ENCODE measurements at regions not wholly inside any gene's neighbourhood (a gene's known extent, or its start where the extent isn't known, plus 50 kb on each side); places are given as distances from the start of the nearest gene placed in this dataset.

DNA sequence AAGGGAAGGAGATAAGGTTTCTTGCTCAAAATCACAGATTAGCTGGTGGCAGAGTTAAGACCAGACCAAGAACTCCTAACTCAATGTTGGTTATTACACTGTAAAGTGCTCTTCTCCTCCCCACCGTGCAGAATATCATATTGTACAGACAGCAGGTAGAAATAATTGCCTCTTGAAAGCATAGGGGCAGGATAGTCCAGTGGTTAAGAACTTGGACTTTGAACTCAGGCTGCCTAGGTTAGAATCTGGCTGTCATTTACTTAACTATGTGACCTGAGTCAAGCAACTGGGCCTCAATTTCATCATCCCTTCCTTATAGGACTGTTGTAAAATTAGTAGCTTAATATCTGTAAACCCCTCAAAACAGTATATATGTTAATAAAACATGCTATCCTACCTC, 114.9 kb upstream of the HIVEP3 start:
- peak; percentile 60 for DNase-seq

DNA sequence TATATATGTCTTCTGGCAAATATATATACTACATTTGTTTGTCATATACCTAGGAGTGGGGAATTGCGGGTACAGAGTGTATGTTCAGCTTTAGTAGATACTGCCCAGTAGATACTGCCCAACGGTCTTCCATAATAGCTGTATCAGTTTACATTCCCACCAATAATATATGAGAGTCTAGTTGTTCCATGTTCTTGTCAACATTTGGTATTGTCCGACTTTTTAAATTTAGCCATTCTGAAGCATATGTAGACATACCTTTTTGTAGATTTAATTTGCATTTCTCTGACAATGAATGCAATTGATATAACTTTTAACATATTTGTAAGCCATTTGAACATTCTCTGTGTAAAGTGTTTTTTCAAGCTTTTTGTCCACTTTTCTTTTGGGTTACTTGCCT, 99.0 kb upstream of the HIVEP3 start:
- DNase-seq = no peak

DNA sequence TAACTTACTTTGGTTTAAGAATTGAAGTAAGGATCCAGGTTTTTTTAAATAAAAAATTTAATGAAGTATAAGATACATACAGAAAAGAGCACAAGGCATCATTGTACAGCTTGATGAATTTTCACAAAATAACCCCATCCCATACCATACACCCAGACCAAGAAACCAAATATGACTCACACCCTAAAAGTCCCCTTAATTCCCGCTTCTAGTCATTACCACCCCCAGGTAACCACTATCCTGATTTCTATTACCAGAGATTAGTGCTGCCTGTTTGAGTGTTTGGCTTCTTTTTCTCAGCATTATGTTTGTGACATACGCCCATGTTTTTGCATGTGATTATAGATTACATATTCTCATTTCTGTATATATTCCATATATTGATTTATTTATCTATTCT, 98.5 kb upstream of the HIVEP3 start:
- no peak for DNase-seq

DNA sequence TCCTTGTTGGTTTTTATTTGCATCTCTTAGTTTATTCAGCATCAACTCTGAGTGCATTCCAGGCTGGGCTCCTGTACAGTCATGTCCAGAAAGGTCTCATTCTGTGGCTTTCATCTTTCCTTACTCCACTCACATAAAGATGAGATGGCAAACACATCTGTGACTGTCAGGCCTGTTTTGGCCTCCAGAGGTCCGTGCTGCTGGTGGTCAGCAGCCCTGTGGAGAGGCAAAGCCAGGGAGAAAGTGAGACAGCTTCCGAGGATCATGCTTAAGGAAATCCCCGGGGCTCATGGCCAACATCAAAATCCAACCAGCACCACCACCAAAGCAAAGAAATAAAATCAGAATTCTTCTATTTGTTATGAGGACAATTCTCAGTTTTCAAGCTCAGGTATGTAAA, 96.1 kb upstream of the HIVEP3 start:
- no peak for DNase-seq

DNA sequence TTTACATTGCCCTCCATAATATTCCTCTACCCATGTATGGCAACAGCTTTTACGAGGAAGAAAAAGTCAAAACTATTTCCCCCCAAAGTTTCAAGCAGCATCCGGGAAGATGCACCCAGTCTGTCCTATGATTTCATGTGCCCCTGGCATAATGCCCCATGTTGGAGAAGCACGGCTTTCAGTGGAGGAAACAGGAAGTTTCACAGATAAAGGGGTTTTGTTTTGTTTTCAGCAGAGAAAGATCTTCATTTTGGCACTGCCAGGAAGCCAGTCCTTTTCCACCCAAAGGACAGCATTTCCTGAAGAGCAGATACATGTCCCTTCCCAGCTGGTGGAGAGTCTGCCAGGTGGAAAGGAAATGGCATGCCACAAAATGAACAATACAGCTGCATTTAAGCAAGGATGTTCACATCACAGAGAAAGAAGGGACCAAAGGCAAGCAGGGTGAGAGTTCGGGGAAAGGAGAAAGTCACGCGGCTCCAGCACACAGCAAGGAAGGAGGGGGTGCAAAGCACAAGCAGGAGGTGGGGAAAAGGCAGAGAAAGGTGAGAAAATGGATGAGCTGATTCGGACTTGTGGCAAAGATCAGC, 95.3 kb upstream of the HIVEP3 start:
- DNase-seq = peak; percentile 13

DNA sequence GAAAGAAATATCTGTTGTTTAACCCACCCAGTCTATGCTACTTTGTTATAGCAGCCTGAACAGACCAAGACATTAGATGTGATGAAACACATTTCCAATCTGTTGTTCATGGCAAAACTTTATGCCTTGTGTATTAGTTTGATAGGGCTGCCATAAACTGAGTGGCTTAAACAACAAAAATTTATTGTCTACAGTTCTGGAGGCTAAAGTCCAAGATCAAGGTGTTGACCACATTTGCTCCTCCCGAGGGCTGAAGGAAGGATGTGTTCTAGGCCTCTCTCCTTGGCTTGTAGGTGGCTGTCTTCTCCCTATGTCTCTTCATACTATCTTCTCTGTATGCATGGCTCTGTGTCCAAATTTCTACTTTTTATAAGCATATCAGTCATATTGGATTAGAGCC, 94.1 kb upstream of the HIVEP3 start:
- DNase-seq = no peak

DNA sequence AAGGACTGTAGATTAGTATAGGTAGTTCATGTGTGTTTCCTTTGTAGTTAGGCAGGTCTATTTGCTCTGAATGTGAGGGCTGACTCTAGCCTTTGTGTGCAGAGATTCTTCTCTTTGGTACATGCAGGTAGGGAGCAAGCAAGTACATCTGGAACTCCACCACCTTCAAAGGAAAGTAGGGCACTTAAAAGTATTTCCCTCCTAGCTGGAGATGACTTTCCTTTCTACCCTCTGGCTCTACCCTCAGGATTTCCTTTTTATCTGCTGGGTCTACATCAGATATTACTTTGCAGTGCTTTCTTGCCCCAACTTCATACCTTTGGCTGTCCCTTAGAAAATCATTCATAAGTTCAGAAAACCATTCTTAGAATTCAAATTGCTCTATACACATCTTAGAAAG, 91.7 kb upstream of the HIVEP3 start:
- DNase-seq = no peak

DNA sequence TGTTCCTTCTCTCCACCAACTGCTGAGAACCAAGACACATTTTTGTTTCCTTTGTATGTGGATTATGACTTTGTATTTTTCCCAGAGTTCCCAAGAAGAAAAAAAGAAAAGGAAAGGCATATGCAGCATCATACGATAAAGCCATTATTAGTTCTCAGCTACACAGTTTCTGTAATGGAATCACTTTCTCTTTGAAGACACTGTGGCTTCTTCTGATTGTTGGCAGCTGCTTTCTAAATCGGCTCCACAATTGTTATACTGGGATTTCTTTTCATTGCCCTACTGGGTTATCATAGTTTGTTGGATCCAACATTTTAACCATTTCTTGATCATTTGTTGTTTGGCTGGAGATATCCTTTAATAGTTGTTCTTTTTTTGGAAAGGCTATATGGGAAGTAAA, 89.5 kb upstream of the HIVEP3 start:
- DNase-seq = no peak

DNA sequence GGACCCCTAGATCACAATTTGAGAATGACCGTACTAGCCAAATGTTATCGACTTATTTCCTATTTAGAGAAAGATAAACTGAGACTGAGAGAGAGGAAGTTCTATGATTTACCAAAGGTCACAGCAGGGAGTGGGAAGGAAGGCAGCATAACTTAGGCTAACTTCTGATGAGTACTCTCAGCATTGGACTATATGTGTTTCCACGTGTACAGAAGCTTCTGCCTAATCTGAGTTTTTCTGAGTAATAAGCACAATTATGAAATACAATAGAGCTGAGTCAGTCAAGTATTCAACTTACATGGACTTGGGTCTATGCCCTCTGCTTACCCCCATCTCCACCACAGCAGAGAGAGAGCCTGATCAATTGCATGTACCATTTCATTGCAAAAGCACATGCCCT, 88.1 kb upstream of the HIVEP3 start:
- no peak for DNase-seq

DNA sequence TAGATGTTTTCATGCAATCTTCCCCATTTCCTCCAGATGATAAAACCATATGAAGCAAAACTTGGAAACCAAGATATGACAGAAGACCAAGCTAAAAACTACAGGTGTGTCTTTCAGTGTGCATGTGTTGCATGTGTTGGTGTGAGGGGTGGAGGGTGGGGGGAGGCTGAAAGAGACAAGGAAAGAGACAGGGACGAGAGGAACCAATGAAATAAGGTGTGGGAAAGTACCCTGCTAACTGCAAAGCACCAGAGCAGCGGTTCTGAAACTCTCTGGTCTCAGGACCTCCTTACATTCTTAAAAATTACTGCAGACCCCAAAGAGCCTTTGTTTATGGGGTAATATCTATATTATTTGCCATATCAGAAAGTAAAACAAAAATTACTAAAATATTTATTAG, 87.4 kb upstream of the HIVEP3 start:
- no peak for DNase-seq

DNA sequence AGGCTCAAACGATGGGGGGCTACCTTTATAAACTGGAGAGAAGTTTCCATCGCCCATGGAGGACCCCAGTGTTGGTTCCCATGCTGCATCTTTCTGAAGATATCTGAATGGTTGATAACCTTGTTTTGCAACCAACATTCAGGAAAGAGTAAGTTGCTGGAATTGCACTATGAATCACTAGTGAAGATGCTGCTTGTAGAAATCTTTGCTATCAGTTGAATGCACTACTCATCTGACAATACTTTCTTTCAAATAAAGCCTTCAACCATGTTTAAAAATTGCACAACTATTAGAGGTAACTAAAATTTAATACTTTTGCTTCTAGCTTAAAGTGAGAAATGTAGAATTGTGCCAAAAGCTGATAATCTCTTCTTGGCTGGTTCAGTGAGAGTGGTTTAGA, 86.8 kb upstream of the HIVEP3 start:
- no peak for DNase-seq

DNA sequence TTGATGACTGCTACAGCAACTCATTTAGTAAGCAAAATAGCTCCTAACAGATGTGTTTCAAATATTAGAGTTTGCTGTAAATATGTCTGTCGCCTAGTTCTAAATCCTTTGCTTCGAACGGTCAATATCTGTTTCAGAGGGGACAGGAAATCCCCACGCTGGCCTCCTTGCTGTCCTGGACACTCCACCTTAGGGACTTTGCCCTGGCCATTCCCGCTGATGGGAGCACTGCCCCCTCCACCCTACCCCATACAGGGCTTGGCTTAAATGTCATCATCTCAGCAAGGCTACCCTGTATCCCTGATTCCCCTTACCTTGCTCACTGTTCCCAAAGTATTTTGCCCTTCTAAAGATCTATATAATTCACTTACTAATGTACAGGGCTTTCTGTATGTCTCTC, 86.1 kb upstream of the HIVEP3 start:
- DNase-seq = no peak

DNA sequence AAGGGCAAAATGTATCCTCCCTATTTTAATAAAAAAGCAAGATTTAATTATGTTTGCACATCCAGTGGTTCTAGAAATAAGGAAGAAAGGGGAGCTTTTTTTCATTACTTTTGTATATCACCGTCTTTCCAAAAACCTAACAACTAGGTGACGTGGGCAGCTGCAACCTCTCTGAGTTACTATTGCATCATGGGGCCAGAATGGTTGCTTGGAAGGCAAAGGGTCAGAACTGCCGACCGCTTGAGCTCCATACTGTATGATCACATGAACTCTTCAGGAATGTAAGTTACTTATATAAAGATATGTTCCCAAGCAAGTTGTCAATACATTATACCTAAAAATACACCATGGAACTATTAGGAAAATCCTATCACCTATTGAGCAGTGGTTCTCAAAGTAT, 85.6 kb upstream of the HIVEP3 start:
- no peak for DNase-seq

DNA sequence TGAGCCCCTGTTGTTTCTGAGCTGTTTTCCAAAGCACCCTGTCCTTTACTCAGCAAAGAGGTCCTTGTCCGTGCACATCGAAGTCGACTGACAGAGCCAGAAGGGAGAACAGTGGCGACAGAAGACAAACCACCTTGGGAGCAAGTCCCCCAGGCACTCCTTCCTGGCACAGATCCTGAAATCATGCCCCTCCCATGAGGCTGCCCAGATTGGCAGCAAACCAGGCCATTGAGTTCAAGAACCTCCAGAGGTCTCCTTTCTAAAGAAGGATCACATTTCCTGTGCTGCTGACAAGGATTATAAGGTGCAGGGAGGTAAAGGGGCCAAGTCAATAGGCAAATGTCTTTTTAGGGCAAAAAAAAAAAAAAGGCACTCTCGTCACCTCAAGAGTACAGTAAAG, 84.7 kb upstream of the HIVEP3 start:
- DNase-seq = peak; percentile 14

DNA sequence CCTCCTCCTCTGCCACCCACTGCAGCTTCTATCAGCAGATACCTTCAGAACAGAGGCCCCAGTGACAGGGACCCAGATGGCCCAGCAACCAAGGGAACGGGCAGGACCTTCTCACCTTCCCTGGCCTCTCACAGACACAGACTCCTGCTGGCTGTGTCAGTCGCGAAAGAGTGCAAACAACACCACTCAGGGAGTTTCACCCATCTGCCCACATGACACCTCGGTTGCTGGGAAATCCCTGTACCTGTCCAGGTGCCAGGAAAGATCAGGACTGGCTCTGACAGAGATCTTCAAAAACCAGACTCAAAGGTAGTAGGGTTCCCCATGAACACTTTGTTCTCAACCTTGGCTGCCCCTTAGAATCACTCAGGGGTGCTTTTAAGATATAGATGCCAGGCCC, 83.5 kb upstream of the HIVEP3 start:
- DNase-seq = peak; percentile 88

DNA sequence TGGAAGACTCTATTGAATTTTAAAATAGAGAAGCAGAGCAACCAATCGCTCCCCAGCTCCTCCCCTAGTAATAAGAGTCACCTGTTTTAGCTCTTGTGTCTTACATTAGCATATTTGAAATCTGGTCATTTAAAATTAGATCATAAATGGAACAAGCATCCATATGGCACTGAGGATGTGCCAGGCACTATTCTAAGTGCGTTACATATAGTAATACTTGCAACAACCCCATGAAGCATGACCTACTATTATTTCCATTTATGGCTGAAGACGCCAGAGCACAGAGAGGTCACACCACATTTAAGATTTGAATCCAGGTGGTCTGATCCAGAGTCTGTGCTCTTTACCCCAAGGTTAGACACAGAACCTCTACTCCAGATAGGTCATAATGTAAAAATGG, 82.0 kb upstream of the HIVEP3 start:
- no peak for DNase-seq

DNA sequence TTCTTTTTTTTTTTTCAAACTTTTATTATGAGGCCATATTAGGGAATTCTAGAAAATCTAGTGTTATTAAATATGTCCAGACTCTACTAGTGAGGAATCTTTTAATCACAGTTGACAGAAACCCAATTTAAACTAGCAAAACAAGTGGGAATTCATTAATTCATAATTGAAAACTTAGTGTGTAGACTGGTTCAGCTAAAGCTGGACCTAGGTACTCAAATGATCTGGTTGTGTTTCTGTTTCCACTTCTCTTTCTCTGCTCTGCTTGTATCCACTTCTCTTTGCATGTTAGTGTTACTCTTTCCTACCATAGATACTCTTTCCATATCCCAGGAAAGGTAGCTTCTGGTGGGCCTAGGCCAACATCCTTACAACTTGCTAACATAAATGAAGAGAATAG, 81.2 kb upstream of the HIVEP3 start:
- DNase-seq = no peak

DNA sequence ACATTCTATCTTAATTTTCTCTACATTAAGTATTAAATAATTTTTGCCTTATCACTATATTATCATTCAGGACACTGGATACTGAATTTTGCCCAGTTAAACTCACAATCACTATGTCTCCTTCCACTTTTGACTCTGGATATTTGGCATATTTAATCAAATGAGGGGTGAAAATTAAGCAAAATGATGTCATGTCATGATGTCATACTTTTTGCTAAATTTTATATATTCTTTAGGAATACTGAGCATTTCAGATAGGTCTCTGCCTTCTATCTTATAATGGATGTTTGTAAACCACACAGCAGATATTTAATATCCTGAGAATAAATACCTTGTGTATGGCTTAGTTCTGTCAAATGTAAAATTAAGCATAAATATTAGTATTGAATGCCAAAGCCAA, 79.5 kb upstream of the HIVEP3 start:
- no peak for DNase-seq

DNA sequence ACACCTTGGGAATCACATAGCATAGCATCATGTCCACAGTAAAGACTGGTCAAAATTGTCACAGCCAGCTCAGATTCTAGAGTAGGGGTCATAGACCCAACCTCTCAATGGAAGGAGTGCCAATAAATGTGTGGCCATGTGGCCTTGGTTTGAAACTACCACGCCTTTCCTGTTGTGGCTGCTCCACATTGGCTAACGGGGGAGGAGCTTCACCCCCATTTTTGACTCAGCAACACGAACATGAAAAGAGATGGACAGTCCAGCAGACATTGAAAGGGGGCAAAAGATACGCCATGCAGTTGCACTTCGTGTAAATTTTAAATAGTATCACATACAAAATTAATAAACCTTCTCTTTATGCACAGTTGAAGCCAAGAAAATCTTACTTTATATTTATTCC, 78.4 kb upstream of the HIVEP3 start:
- no peak for DNase-seq

DNA sequence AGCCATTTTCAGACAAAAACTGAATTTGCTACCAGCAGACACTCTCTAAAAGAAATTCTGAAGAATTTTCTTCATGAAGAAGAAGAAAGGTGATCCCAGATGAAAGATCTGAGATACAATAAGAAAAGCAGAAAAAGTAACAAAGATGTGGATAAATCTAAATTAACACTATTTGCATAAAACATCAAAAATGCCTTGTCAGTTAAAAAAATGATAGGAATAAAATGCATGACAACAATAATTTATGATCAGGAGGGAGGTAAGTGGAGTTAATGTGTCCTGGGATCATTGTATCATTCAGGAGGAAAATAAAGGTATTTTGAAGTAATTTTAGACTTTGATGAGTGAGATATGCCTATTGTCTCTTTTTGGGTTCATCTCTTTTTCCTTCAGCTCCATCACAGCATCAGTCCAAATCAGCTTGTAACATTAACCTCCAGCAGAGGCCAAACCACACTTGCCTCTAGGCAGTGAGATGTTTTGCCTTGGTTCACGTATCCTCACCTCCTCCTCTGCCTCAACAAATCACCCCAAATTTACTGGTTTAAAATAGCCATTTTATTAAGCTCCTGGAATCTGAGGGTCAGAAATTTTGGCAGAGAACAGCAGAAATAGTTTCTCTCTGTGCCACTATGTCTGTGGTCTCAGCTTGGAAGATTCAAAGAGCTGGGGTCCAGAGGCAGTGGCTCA, 76.9 kb upstream of the HIVEP3 start:
- no peak for DNase-seq

DNA sequence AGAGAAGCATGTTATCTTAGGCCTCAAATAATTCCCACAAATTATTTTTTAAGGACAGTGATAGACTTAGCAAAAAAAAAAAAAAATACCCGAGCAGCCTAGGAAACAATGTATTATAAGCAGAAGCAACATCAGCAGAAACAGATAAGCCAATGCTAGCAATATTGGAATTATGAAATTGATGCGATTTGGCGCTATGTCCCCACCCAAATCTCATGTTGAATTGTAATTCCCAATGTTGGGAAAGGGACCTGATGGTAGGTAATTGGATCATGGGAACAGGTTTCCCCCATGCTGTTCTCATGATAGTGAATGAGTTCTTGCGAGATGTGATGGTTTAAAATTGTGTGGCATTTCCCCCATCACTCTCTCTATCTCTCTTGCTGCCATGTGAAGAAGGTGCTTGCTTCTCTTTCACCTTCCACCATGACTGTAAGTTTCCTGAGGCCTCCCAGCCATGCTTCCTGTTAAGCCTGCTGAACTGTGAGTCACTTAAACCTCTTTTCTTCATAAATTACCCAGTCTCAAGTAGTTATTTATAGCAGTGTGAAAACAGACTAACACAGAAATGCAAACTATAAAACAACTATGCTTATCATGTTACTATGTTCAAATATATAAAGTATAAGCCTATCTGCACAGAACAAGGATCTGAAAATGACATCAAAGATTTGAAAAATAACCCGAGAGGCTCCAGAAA, 75.6 kb upstream of the HIVEP3 start:
- no peak for DNase-seq

DNA sequence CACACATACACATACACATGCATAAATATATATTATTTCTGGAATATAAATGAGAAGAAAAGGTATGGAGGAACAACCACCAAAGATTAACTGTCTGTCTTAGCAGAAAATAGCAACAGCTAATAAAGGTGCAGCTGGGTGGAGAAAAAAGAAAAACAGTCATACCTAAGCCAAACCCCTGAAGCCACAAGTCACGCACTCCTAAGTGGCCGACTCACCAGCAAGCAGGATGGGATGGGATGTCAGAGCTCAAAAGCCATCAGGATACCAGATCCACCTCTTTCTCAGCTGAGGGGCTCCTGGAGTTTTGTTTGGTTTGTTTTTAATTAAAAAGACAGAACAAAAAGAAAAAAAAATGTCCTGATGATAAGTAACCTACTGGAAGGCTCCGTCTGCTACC, 64.7 kb upstream of the HIVEP3 start:
- peak; percentile 17 for DNase-seq

DNA sequence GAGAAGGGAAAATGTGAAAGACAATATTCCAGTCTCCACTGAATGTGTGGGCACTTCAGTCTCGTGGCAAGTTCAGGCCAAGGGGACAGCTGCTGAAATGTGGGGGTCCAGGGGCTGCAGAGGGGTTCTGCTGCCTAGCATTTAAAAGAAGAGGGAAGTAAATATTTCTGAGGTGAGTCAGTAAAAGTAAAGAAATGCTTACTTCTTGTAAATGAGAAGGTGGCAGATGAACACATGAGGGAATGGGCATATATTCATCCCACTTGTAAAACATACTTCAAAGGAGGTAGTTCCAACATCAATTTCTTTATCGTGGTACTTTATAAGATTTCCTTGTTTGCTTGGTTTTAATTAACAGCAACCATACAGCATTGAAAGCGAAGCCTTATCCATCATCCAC, 63.1 kb upstream of the HIVEP3 start:
- no peak for DNase-seq

DNA sequence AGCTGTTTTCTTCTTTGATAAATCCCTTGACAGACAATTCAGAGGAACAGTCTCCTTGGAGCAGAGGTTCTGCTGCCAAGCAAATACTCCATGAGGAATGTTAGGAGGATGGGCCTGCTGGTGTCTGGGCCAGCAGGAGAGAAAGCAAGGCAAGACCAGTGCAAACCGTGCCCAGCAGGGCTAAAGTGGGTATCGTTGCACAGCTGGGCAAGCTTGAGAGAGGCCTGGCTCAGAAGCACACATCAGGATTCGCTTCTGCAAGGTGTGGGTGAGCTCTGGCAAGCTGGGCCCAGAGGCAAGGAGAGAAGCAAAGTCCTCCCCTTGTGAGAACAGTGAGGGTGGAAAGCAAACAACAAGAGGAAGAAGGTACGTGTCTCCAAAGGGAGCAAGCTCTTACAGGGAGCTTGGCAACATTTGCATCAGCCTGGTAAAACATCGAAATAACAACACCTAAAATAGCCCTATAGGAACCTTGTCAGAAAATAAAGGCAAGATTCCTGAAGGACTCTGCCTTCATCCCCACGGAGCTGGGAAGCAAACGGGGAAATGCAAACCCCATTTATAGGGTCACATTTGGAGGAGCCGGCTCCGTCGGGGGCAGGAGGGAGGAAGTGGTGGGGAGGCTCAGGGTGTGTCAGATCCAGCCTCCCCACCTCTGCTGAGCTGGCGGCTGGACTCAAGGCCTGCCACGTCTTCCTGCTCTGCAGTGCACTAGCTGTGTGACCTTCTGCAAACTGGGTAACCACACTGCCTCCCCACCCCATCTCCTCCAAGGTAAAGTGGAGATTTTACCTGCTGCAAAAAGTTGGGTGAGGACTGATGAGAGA, 62.3 kb upstream of the HIVEP3 start:
- no peak for DNase-seq

Measured in DMS53 (cell line).